ENCODE measurements at regions not wholly inside any gene's neighbourhood (a gene's known extent, or its start where the extent isn't known, plus 50 kb on each side); places are given as distances from the start of the nearest gene placed in this dataset.
"Not testable (repeated sequence)": the region's sequence is repeated elsewhere in the genome, so short reads cannot be mapped to it uniquely, and the experiment has no call there.

DNA sequence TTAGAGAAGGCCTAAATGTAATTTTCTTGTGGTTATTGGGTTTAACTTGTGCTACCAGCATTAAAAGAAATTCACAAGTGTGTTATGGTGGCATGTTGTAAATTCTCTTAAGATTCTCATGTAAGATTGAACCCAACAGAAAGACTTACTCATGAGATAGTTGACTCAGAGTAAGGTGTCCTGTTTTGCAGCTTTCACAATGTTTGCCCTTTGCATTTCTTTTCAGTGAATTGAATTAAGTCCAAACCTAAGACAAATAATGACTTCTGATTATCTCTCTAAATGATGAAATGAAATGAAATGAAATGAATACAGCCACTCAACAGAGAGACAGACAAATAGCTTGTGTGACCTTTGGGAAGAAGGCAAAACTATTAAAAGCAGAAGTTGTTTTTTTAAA, 1696.9 kb upstream of the WWC1 start:
- no peaks in the 10 kb centered on the region for H3K27me3 Mint-ChIP-seq
- H3K36me3 Mint-ChIP-seq: no peaks in the 10 kb centered on the region
- no peak overlapping the region for H3K4me3 Mint-ChIP-seq
- peaks cover 11% of the 10 kb centered on the region for H3K9me3 Mint-ChIP-seq (ENCODE audit: low read depth)
- H3K4me1 Mint-ChIP-seq (ENCODE audit: low read depth): no peaks in the 10 kb centered on the region
- H3K27ac Mint-ChIP-seq: no peak overlapping the region

DNA sequence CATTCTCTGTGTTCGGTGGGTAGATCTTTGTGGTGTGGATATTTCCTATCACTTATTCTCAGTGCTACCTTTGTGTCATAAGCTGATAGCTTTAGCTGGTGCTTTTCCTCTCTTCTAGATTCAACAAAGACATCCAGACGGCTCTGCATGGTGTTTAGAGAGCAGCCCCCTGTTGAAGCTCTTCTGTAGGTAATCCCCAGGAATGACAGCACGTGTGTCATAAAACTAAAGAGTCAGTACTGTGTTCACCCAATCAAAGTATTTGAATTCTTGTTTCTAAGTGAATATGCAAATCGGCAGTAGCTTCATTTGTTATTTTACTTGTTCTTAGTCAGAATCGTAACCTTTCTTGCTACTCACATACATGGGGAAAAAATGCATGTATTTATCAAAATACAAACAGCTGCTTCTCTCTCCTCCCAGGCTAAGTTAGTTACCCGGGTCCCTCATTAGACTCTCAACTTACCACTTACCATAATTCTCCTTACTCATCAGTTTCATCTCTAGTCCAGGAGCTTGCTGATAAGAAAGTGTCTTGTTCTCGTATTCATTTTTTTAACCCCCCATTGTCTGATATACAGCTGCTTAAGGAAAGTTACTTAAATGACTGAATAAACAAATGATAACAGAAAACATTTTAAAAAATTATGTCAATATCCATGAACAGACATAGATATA, 1696.0 kb upstream of the WWC1 start:
- Mint-ChIP-seq H3K36me3 (no peaks in the 10 kb centered on the region), H3K4me3 (no peak overlapping the region)

DNA sequence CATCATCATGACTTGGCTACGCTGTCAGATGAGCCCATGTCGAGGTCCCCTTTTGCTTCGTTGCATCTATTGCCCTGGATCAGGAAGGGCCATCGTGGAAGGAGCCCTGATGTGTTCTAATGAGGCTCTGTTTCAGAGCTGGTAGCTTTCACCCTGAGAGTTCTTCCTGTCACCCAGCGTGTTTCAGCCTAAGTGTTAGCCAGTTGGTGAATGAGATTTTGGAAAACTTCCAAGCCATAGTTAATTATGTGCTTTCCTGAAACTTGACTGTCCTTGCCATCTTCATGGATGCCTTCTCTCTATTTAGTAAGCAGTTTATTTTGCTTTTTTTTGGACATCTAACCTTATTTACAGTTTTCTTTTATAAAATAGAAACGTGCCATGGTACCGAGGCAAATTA, 1695.4 kb upstream of the WWC1 start:
- no peak overlapping the region for H3K27ac Mint-ChIP-seq
- no peak overlapping the region for H3K4me3 Mint-ChIP-seq
- H3K27me3 Mint-ChIP-seq: no peaks in the 10 kb centered on the region
- no peaks in the 10 kb centered on the region for H3K4me1 Mint-ChIP-seq (ENCODE audit: low read depth)
- H3K36me3 Mint-ChIP-seq: no peaks in the 10 kb centered on the region
- H3K9me3 Mint-ChIP-seq (ENCODE audit: low read depth): peaks cover 8% of the 10 kb centered on the region

More for the DNA sequence above, 1696.0 kb upstream of the WWC1 start:
- Mint-ChIP-seq H3K4me1 (ENCODE audit: low read depth) (no peaks in the 10 kb centered on the region), H3K27ac (no peak overlapping the region), H3K27me3 (no peaks in the 10 kb centered on the region), H3K9me3 (ENCODE audit: low read depth) (peaks cover 11% of the 10 kb centered on the region)

DNA sequence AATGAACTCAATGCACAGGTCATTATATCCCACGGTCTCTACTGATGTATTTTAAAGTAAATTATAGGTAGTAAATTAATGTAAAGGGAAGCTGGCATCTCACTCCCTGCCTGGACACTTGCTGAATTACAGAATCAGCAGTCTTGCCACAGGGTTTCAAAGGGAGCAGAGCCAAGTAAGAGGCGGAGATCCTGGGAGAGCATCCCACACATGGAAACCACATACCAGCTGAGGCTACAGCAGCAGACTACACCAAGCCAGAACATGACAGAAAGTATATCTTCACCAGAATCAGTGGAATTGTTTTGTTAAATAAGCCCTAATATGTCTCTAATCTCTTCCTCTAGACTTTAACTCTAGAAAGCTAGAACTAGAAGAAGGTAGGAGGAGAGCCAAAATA, 1689.2 kb upstream of the WWC1 start:
- Mint-ChIP-seq H3K27me3 (no peaks in the 10 kb centered on the region), H3K27ac (no peak overlapping the region), H3K4me3 (no peak overlapping the region), H3K36me3 (no peaks in the 10 kb centered on the region), H3K9me3 (ENCODE audit: low read depth) (peaks cover 11% of the 10 kb centered on the region), H3K4me1 (ENCODE audit: low read depth) (no peaks in the 10 kb centered on the region)

DNA sequence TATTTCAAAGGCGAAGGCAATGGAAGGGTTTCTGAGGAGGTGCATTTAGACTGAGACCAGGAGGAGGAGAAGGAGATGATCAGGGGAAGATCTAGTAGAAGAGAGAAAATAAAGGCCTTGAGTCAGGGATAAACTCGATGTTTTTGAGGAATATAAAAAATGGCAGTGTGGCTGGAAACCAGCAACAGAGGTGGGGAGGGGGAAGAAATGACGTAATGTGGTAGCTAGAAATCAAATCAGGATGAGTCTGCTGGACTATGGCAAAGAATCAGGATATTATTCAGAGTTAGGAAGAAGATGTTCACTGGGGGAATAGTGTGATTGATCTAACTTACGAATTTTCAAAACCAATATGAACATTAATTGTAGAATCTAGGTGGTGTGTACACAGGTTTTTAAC, 1673.9 kb upstream of the WWC1 start:
- Mint-ChIP-seq H3K4me1 (ENCODE audit: low read depth) (no peaks in the 10 kb centered on the region), H3K4me3 (no peak overlapping the region), H3K27ac (no peak overlapping the region), H3K9me3 (ENCODE audit: low read depth) (peaks cover 13% of the 10 kb centered on the region), H3K36me3 (no peaks in the 10 kb centered on the region), H3K27me3 (no peaks in the 10 kb centered on the region)

DNA sequence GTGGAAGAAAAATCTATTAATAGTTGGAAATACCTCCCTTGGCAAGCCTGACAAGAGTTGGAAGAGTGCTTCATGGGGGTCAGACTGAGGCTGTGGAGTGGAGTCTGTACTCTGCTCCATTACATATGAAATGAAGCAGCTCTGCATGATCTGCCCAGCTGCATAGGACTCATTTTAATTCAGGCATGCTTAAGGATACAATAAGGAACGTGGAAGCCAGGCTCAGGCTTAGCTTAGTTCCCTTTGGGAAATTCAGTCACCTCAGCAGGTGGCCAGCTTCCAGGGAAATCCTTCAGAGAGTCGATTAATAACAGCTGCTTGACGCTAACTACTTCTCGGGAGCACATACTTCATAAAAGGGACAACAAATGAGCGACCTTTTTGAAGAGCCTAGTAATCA, 1672.9 kb upstream of the WWC1 start:
- H3K9me3 Mint-ChIP-seq (ENCODE audit: low read depth): peaks cover 13% of the 10 kb centered on the region
- no peak overlapping the region for H3K27ac Mint-ChIP-seq
- H3K4me1 Mint-ChIP-seq (ENCODE audit: low read depth): no peaks in the 10 kb centered on the region
- no peaks in the 10 kb centered on the region for H3K36me3 Mint-ChIP-seq
- no peak overlapping the region for H3K4me3 Mint-ChIP-seq
- no peaks in the 10 kb centered on the region for H3K27me3 Mint-ChIP-seq

DNA sequence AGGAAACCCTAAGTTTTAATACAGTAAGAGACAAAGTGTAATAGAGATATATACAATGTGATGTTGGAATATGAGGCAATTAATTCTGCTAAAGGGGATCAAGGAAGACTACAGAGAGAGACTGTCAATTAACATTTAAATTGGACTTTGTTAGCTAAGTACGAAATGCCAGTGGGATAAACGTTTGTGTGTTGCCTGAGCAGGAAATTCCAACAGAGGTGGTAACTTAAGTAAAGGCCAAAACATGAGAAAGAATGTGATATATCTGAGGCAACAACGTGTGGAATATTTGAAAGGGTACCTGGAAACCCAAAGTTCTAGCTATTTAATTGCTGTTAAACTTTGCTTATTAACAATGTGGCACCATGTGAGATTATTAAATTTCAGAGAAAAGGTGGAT, 1666.9 kb upstream of the WWC1 start:
- Mint-ChIP-seq H3K4me3 (no peak overlapping the region), H3K36me3 (no peaks in the 10 kb centered on the region), H3K27me3 (no peaks in the 10 kb centered on the region)

DNA sequence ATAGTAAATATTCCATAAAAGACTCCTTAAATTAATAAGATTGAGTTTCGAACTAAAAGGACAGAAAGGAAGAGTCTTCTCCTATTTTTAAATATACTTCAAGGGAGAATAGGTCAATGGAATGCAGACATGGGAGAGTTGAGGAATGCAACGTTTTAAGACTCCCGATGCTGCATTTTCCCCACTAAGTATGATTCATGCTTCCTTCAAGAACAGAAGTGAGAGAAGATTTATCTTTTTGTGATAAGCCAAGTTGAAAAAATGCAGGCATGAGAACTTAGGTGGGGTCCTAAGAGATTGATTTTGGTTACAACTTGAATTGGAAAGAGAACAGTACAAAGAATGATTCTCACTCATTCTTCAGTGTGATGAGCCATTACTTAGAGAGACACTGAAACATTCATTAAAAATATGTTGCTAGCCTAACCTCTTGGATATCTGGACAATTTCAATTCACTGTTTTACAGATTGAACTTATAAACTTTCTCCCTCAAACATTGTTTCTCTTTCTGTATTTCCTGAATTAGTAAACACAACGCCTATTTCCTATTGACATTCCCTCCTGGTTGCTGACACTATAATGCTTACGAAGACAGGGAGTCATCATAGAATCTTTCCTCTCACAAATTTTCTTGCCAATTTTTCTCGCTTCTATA, 1666.1 kb upstream of the WWC1 start:
- Mint-ChIP-seq H3K36me3 (no peaks in the 10 kb centered on the region), H3K4me3 (no peak overlapping the region), H3K27me3 (no peaks in the 10 kb centered on the region), H3K4me1 (ENCODE audit: low read depth) (no peaks in the 10 kb centered on the region), H3K27ac (no peak overlapping the region), H3K9me3 (ENCODE audit: low read depth) (peaks cover 20% of the 10 kb centered on the region)

More for the DNA sequence above, 1666.9 kb upstream of the WWC1 start:
- Mint-ChIP-seq H3K9me3 (ENCODE audit: low read depth) (peaks cover 20% of the 10 kb centered on the region), H3K27ac (no peak overlapping the region), H3K4me1 (ENCODE audit: low read depth) (no peaks in the 10 kb centered on the region)

DNA sequence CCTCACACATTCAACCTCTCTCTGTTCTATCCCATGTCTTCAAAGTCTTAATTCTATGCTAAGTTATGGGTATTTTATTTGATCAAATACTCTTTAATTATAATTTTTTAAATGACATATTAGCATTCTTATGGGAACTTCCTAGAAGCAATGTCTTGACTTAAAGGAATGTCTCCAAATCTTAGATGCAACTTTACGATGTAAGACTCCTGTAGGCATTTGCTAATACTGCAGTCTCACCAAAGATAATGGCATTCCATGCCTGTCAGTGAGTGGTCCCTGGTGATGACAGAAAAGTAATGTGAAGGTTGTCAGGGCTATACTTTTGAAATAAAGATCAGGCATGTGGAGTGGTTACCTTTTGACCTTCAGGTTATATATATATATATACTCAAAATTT, 1654.2 kb upstream of the WWC1 start:
- Mint-ChIP-seq H3K4me1 (ENCODE audit: low read depth) (no peaks in the 10 kb centered on the region), H3K9me3 (ENCODE audit: low read depth) (peaks cover 17% of the 10 kb centered on the region), H3K4me3 (no peak overlapping the region), H3K36me3 (no peaks in the 10 kb centered on the region), H3K27ac (no peak overlapping the region), H3K27me3 (no peaks in the 10 kb centered on the region)

DNA sequence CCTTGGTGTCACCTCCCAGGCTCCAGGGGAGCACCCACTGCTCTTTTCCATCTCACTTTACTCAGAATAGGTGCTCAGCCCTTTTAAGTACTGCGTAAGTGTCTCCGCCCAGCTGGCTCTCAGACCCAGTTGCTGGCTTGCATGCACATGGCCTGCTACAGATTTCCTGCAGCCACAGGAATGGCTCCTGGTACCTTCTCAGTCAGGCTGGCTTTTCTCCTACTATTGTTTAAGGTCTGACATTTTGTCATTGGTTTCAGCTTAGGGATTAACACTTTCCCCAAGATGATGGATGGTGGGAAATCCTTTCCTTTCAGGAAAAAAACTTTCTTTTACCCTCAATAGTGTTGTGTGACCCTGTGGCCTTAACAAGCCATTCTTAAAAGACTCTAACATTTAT, 1652.3 kb upstream of the WWC1 start:
- Mint-ChIP-seq H3K4me1 (ENCODE audit: low read depth) (no peaks in the 10 kb centered on the region), H3K36me3 (no peaks in the 10 kb centered on the region), H3K4me3 (no peak overlapping the region), H3K27ac (no peak overlapping the region), H3K9me3 (ENCODE audit: low read depth) (peaks cover 20% of the 10 kb centered on the region), H3K27me3 (no peaks in the 10 kb centered on the region)

DNA sequence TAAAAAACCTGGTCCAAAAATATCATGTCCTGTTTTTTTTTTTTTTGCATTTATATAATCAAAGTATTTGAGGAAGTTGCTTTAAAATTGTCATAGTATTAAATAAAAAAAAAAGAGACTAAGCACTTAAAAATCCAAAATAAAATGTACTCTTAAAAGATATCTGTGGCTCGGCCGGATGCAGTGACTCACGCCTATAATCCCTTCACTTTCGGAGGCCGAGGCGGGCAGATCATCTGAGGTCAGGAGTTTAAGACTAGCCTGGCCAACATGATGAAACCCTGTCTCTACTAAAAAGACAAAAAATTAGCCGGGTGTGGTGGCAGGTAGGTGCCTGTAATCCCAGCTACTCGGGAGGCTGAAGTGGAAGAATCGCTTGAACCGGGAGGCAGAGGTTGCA, 1651.3 kb upstream of the WWC1 start:
- H3K27me3 Mint-ChIP-seq; H3K36me3 Mint-ChIP-seq; H3K4me1 Mint-ChIP-seq (ENCODE audit: low read depth): not testable (repeated sequence)

DNA sequence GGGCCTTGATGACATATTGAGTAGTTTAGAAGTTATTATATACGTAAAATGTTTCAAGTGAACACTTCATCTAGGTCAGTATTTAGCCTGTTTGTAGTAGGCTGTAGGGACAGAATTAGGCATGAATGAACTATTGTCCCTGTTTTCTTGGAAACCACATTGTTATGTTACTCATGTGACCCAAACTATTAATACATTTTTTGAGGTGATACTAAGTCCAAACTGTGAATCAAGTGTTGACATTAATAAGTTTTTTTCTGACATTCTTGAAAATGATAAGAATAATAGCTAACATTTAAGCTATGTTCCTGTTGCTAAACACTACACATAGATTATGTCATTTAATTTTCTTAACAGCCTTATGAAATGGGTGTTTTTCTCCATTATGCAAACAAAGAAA, 1642.7 kb upstream of the WWC1 start:
- no peak overlapping the region for H3K4me3 Mint-ChIP-seq
- H3K4me1 Mint-ChIP-seq (ENCODE audit: low read depth): no peaks in the 10 kb centered on the region
- H3K27me3 Mint-ChIP-seq: no peaks in the 10 kb centered on the region
- peaks cover 10% of the 10 kb centered on the region for H3K9me3 Mint-ChIP-seq (ENCODE audit: low read depth)
- H3K27ac Mint-ChIP-seq: no peak overlapping the region
- no peaks in the 10 kb centered on the region for H3K36me3 Mint-ChIP-seq

More for the DNA sequence above, 1651.3 kb upstream of the WWC1 start:
- peaks cover 22% of the 10 kb centered on the region for H3K9me3 Mint-ChIP-seq (ENCODE audit: low read depth)
- not testable (repeated sequence) for H3K4me3 Mint-ChIP-seq, H3K27ac Mint-ChIP-seq

DNA sequence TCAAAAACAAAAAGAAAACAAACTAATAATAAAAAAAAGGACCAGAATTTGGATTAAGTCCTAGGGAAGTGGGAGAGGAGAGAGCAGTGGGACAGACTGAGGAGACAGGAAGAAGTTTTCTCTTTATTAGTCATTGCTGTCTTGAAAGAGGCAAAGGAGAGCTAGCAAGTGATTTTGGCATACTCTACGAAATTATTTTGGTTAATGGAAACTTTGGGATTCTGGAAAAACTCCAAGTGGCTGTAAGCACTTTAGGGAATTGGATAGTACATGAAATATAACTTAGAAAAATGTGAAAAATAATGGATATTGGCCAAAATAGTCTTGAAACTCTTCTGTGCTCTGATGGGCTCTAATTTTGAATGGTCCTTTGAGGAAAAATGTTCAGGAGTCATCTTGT, 1641.8 kb upstream of the WWC1 start:
- Mint-ChIP-seq H3K4me3 (no peak overlapping the region), H3K9me3 (ENCODE audit: low read depth) (peaks cover 14% of the 10 kb centered on the region), H3K27me3 (no peaks in the 10 kb centered on the region), H3K4me1 (ENCODE audit: low read depth) (no peaks in the 10 kb centered on the region), H3K27ac (no peak overlapping the region), H3K36me3 (no peaks in the 10 kb centered on the region)

DNA sequence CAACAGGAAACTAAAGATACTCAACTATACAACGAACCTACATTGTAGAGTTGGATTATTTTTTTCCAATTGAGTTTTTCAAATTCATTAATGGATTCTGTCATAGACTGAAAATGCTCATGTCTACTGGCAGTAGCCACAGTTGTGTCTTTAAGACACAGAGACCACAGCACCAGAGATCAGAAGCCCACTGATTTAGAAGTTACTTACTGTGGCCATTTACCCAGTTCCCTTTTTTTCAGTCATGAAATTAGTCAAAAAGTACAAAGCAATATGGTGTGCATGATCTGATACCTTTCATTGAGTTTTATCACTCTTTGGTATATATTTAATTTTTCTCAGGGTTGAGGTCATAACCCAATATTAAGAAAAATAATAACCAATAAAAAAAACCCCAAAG, 1640.2 kb upstream of the WWC1 start:
- Mint-ChIP-seq H3K9me3 (ENCODE audit: low read depth) (peaks cover 13% of the 10 kb centered on the region), H3K4me3 (no peak overlapping the region), H3K27me3 (no peaks in the 10 kb centered on the region), H3K27ac (no peak overlapping the region), H3K4me1 (ENCODE audit: low read depth) (no peaks in the 10 kb centered on the region), H3K36me3 (no peaks in the 10 kb centered on the region)

DNA sequence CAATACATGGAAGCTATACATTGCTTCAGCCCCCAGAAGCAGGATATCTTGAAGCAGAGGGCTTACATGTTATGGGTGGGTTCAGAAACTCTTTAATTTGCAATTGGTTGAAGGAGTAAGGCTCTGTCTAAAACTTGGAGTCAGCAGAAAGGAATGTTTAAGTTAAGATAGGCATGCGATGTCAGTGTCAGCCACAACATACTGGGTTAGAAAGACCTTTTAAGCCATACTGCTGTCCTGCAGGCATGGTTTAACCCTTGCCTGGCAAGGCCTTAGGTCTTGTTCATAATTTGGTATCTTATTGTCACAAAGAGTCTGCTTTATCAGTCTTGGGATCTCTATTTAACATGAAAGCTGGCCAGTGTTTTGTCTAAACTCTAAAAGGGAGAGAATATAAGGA, 1619.6 kb upstream of the WWC1 start:
- H3K4me3 Mint-ChIP-seq: no peak overlapping the region
- H3K4me1 Mint-ChIP-seq (ENCODE audit: low read depth): no peaks in the 10 kb centered on the region
- H3K27ac Mint-ChIP-seq: no peak overlapping the region
- H3K27me3 Mint-ChIP-seq: no peaks in the 10 kb centered on the region
- H3K9me3 Mint-ChIP-seq (ENCODE audit: low read depth): peaks cover 11% of the 10 kb centered on the region
- H3K36me3 Mint-ChIP-seq: no peaks in the 10 kb centered on the region

DNA sequence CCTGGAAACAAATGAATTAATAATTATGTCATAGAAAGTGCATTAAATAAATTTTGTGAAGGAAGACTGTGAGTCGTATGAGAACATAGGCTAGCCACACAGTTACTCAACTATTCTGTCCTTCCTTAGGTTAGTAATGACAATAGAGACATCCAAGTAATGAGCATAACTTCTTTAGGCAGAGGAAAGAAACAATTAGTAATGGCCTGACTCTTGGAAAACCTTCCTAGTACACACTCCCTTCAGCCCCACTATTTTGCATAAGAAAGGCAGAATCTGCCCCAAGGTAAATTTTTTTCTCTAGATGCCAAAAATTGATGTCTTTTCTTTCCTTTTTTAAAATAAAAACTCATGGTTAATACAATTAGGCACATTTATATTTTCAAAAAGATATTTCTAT, 1619.0 kb upstream of the WWC1 start:
- Mint-ChIP-seq H3K9me3 (ENCODE audit: low read depth) (peaks cover 11% of the 10 kb centered on the region), H3K36me3 (no peaks in the 10 kb centered on the region), H3K4me3 (no peak overlapping the region), H3K4me1 (ENCODE audit: low read depth) (no peaks in the 10 kb centered on the region), H3K27ac (no peak overlapping the region), H3K27me3 (no peaks in the 10 kb centered on the region)
